Uterus (tissue), 3 donors: ENCODE measurements at regions not wholly inside any gene's neighbourhood (a gene's known extent, or its start where the extent isn't known, plus 50 kb on each side); places are given as distances from the start of the nearest gene placed in this dataset.

ENCODE experiments used
- DNase-seq, 2 donors: peaks; one replicate each; pipeline ENCODE4 v3.0.0-alpha.2; 2019 to 2020
- H3K27ac ChIP-seq, 2 donors: fragments of 200-600 bp; sonication (generic); 1 replicate in 1 of 2; 2 replicates in 1 of 2; pipeline ENCODE4 v1.5.1; 2016 to 2018
- H3K27me3 ChIP-seq, 2 donors: fragments of 200-600 bp; sonication (generic); one replicate each; pipeline ENCODE4 v1.5.1; 2018 to 2019; ENCODE audit warnings: control low read depth in 1 of 2
- H3K36me3 ChIP-seq, 2 donors: fragments of 200-600 bp; sonication (generic); one replicate each; pipeline ENCODE4 v1.5.1; 2019; ENCODE audit warnings: control low read depth in 1 of 2
- H3K4me1 ChIP-seq, 2 donors: fragments of 200-600 bp; sonication (generic); one replicate each; pipeline ENCODE4 v1.5.1; 2018 to 2019; ENCODE audit warnings: control low read depth in 1 of 2
- H3K4me3 ChIP-seq, 2 donors: fragments of 200-600 bp; sonication (generic); 1 replicate in 1 of 2; 2 replicates in 1 of 2; pipeline ENCODE4 v1.5.1; 2018 to 2019; ENCODE audit warnings: mild to moderate bottlenecking in 1 of 2
- H3K9me3 ChIP-seq, 2 donors: fragments of 200-600 bp; sonication (generic); one replicate each; pipeline ENCODE4 v1.5.1; 2019; ENCODE audit warnings: control low read depth in 1 of 2
- CTCF ChIP-seq, 4 experiments: fragments of 200-600 bp in 2 of 4; fragments of 450-650 bp in 2 of 4; sonication (generic) in 2 of 4; IDR thresholded peaks; one replicate each; pipeline ENCODE4 v1.5.1; 2016 to 2019; ENCODE audit warnings: antibody characterized with exemption in 4 of 4, mild to moderate bottlenecking in 2 of 4, moderate library complexity in 1 of 4
- POLR2A ChIP-seq, 2 donors: fragments of 450-650 bp; IDR thresholded peaks; one replicate each; pipeline ENCODE4 v1.6.1; 2016; ENCODE audit warnings: antibody characterized with exemption in 2 of 2, mild to moderate bottlenecking in 1 of 2, moderate library complexity in 1 of 2
- intact Hi-C: fragments of 100-400 bp; cut with DNase I; formaldehyde crosslinking; loops from one replicate; pipeline ENCODE4 v1.15.1; 2023; ENCODE audit warnings: low total_unique reads
- donor health status: DM: yes; HTN: yes; CAD: no.

- no peaks in the 10 kb centered on the region for H3K9me3 ChIP-seq
- intact Hi-C loops: no loop called here
- no peaks in the 10 kb centered on the region for H3K36me3 ChIP-seq
- no peaks in the 10 kb centered on the region for H3K27me3 ChIP-seq
- H3K4me3 ChIP-seq: no peak overlapping the region
- no peak overlapping the region for H3K27ac ChIP-seq
- DNase-seq: no peak
- no peak for TF ChIP-seq POLR2A (IDR thresholded peaks at IDR 0.05)
- no peak for TF ChIP-seq CTCF (IDR thresholded peaks at IDR 0.05)
- no peaks in the 10 kb centered on the region for H3K4me1 ChIP-seq
These were observed 741.2 kb upstream of the ZWINT start for GRCh38 chr10:57102236-57102635.

- no peak for DNase-seq
- TF ChIP-seq POLR2A (IDR thresholded peaks at IDR 0.05) (no peak), CTCF (IDR thresholded peaks at IDR 0.05) (no peak)
- H3K36me3 ChIP-seq: no peaks in the 10 kb centered on the region
- no peak overlapping the region for H3K4me3 ChIP-seq
- H3K27ac ChIP-seq: no peak overlapping the region
- H3K27me3 ChIP-seq: no peaks in the 10 kb centered on the region
- H3K9me3 ChIP-seq: no peaks in the 10 kb centered on the region
- no peaks in the 10 kb centered on the region for H3K4me1 ChIP-seq
- intact Hi-C loops: no loop called here
These were observed 737.1 kb upstream of the ZWINT start for GRCh38 chr10:57098146-57098545.

- H3K36me3 ChIP-seq: no peaks in the 10 kb centered on the region
- H3K27me3 ChIP-seq: no peaks in the 10 kb centered on the region
- H3K4me3 ChIP-seq: no peak overlapping the region
- intact Hi-C loops: no loop called here
- DNase-seq: no peak
- H3K27ac ChIP-seq: no peak overlapping the region
- no peaks in the 10 kb centered on the region for H3K9me3 ChIP-seq
- H3K4me1 ChIP-seq: no peaks in the 10 kb centered on the region
- TF ChIP-seq POLR2A (IDR thresholded peaks at IDR 0.05) (no peak), CTCF (IDR thresholded peaks at IDR 0.05) (no peak)
These were observed 735.0 kb upstream of the ZWINT start for GRCh38 chr10:57096044-57096443.

GRCh38 chr10:57094965-57095364 lies 733.9 kb upstream of the ZWINT start:
- Histone ChIP-seq H3K9me3 (no peaks in the 10 kb centered on the region), H3K4me1 (no peaks in the 10 kb centered on the region), H3K27ac (no peak overlapping the region), H3K4me3 (no peak overlapping the region), H3K36me3 (no peaks in the 10 kb centered on the region), H3K27me3 (no peaks in the 10 kb centered on the region)
- DNase-seq: no peak
- TF ChIP-seq CTCF (IDR thresholded peaks at IDR 0.05) (no peak), POLR2A (IDR thresholded peaks at IDR 0.05) (no peak)
- intact Hi-C loops: no loop called here

- intact Hi-C loops: no loop called here
- Histone ChIP-seq H3K4me3 (no peak overlapping the region), H3K9me3 (no peaks in the 10 kb centered on the region), H3K36me3 (no peaks in the 10 kb centered on the region), H3K27ac (no peak overlapping the region), H3K27me3 (no peaks in the 10 kb centered on the region), H3K4me1 (no peaks in the 10 kb centered on the region)
- TF ChIP-seq CTCF (IDR thresholded peaks at IDR 0.05): no peak
- DNase-seq: no peak
These were observed 733.0 kb upstream of the ZWINT start for GRCh38 chr10:57094083-57094482.
